ENCODE measurements at regions not wholly inside any gene's neighbourhood (a gene's known extent, or its start where the extent isn't known, plus 50 kb on each side); places are given as distances from the start of the nearest gene placed in this dataset.

DNA sequence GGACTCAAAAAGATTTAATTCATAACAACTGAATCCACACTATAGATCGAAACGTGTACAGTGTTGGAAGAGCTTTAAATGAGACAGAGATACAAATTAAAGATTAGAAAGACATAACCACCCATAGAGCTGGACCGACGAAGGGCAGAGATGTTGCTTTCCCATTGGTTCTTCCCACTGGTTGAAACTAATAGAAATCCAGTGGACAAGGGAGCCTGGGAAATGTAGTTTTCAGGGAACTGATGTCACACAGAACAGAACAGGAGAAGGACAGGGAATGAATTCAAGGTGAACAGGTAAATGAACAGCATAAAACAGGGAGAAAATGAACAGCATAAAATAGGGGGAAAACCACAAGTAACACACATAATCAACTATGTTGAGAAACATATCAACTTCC is 328.7 kb downstream of the ZNF621 start:
- no peaks in the 10 kb centered on the region for H3K36me3 ChIP-seq (replicated peaks in 1 of 2; ENCODE audit: control insufficient read depth in 1 of 2, insufficient read depth in 2 of 2, low read length in 2 of 2)
- DNase-seq, result no peak
- Mint-ChIP-seq H3K36me3 (no peaks in the 10 kb centered on the region), H3K4me3 (no peak overlapping the region), H3K4me1 (peaks cover 11% of the 10 kb centered on the region), H3K27ac (no peak overlapping the region), H3K27me3 (ENCODE audit: low read depth in 3 of 3) (peaks cover 0 to 1% (median 0%) of the 10 kb centered on the region in 3 donors), H3K9me3 (peaks cover 0 to 3% (median 0%) of the 10 kb centered on the region in 7 donors)
- no peaks in the 10 kb centered on the region for H3K4me1 ChIP-seq (ENCODE audit: control insufficient read depth in 1 of 2, insufficient read depth in 2 of 2, low read length in 2 of 2)
- H3K9me3 ChIP-seq (replicated peaks in 1 of 2; ENCODE audit: control insufficient read depth in 1 of 2, insufficient read depth in 1 of 2, low read length in 2 of 2), result no peaks in the 10 kb centered on the region
- intact Hi-C loops (cut with micrococcal nuclease), result no loop called here
- H3K27me3 ChIP-seq (ENCODE audit: control insufficient read depth in 2 of 2, insufficient read depth in 2 of 2, low read length in 2 of 2), result no peaks in the 10 kb centered on the region
- no peaks in the 10 kb centered on the region for H4K20me1 ChIP-seq (ENCODE audit: insufficient read depth, low read length)
- no CpG with 5 or more reads among the region's 4 CpGs for WGBS (ENCODE audit: insufficient coverage)
- TF ChIP-seq, protein P1, sequence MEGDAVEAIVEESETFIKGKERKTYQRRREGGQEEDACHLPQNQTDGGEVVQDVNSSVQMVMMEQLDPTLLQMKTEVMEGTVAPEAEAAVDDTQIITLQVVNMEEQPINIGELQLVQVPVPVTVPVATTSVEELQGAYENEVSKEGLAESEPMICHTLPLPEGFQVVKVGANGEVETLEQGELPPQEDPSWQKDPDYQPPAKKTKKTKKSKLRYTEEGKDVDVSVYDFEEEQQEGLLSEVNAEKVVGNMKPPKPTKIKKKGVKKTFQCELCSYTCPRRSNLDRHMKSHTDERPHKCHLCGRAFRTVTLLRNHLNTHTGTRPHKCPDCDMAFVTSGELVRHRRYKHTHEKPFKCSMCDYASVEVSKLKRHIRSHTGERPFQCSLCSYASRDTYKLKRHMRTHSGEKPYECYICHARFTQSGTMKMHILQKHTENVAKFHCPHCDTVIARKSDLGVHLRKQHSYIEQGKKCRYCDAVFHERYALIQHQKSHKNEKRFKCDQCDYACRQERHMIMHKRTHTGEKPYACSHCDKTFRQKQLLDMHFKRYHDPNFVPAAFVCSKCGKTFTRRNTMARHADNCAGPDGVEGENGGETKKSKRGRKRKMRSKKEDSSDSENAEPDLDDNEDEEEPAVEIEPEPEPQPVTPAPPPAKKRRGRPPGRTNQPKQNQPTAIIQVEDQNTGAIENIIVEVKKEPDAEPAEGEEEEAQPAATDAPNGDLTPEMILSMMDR (IDR thresholded peaks at IDR 0.05), result no peak
- no peak overlapping the region for H3K9ac ChIP-seq (ENCODE audit: insufficient read depth, low read length, poor library complexity, severe bottlenecking)
- no peaks in the 10 kb centered on the region for H3K79me2 ChIP-seq (ENCODE audit: insufficient read depth, low read length)
- H3K27ac ChIP-seq (ENCODE audit: low read depth in 1 of 2, low read length in 2 of 2), result no peak overlapping the region
- no peak overlapping the region for H3K4me3 ChIP-seq (replicated peaks in 1 of 3; ENCODE audit: low read depth in 2 of 3, low read length in 3 of 3)
- H2AFZ ChIP-seq (ENCODE audit: insufficient read depth, low read depth, low read length, poor library complexity, severe bottlenecking), result no peak overlapping the region
- H3K4me2 ChIP-seq (replicated peaks; ENCODE audit: extremely low read depth, low read length, poor library complexity, severe bottlenecking), result no peak overlapping the region

DNA sequence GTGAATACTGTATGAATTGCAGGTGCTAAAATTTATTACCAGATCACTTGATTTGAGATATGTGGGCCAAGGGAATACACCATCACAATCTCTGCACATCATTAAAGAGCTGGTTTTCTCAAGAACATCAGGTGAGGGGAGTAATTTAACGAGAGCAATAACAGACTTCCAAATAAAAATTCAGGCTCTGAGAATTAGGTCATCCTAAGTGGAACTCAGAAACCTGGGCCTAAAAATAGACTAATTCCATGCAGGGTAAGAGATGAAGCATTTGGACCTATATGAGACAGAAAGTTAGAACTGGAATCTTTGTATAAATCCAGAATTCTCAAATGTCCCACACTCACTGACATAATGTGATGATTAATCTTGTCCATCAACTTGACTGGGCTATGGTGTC is 331.1 kb downstream of the ZNF621 start:
- H3K4me1 Mint-ChIP-seq, result peaks cover 3% of the 10 kb centered on the region
- Histone ChIP-seq H3K27me3 (ENCODE audit: control insufficient read depth in 2 of 2, insufficient read depth in 2 of 2, low read length in 2 of 2) (no peaks in the 10 kb centered on the region), H3K79me2 (ENCODE audit: insufficient read depth, low read length) (no peaks in the 10 kb centered on the region), H3K27ac (ENCODE audit: low read depth in 1 of 2, low read length in 2 of 2) (no peak overlapping the region), H3K4me1 (ENCODE audit: control insufficient read depth in 1 of 2, insufficient read depth in 2 of 2, low read length in 2 of 2) (no peaks in the 10 kb centered on the region), H2AFZ (ENCODE audit: insufficient read depth, low read depth, low read length, poor library complexity, severe bottlenecking) (no peak overlapping the region), H3K4me2 (replicated peaks; ENCODE audit: extremely low read depth, low read length, poor library complexity, severe bottlenecking) (no peak overlapping the region), H3K9ac (ENCODE audit: insufficient read depth, low read length, poor library complexity, severe bottlenecking) (no peak overlapping the region), H4K20me1 (ENCODE audit: insufficient read depth, low read length) (no peaks in the 10 kb centered on the region), H3K36me3 (replicated peaks in 1 of 2; ENCODE audit: control insufficient read depth in 1 of 2, insufficient read depth in 2 of 2, low read length in 2 of 2) (no peaks in the 10 kb centered on the region), H3K9me3 (replicated peaks in 1 of 2; ENCODE audit: control insufficient read depth in 1 of 2, insufficient read depth in 1 of 2, low read length in 2 of 2) (no peaks in the 10 kb centered on the region), H3K4me3 (replicated peaks in 1 of 3; ENCODE audit: low read depth in 2 of 3, low read length in 3 of 3) (no peak overlapping the region)
- WGBS (ENCODE audit: insufficient coverage), result no CpG with 5 or more reads among the region's 1 CpG
- H3K27me3 Mint-ChIP-seq (ENCODE audit: low read depth in 3 of 3), result peaks cover 0 to 4% (median 1%) of the 10 kb centered on the region in 3 donors
- no peaks in the 10 kb centered on the region for H3K36me3 Mint-ChIP-seq
- TF ChIP-seq, protein P1 (IDR thresholded peaks at IDR 0.05), result no peak
- H3K4me3 Mint-ChIP-seq, result no peak overlapping the region
- H3K27ac Mint-ChIP-seq, result no peak overlapping the region
- H3K9me3 Mint-ChIP-seq, result peaks cover 0 to 3% (median 0%) of the 10 kb centered on the region in 7 donors
- no peak for DNase-seq
- intact Hi-C loops (cut with micrococcal nuclease), result no loop called here

All from CD14-positive monocyte (primary cell).